H1 (cell line): ENCODE measurements at regions not wholly inside any gene's neighbourhood (a gene's known extent, or its start where the extent isn't known, plus 50 kb on each side); places are given as distances from the start of the nearest gene placed in this dataset.

ENCODE experiments used
- CEBPB ChIP-seq: IDR thresholded peaks from 2 replicates; pipeline ENCODE4 v1.6.1; 2012; ENCODE audit warnings: low read depth, low read length
- TEAD4 ChIP-seq: IDR thresholded peaks from 2 replicates; pipeline ENCODE4 v1.6.1; 2012; ENCODE audit warnings: low read depth, low read length, inconsistent platforms, mixed read lengths

- TF ChIP-seq TEAD4 (no peak), CEBPB (no peak)
- TF ChIP-seq, all 59 proteins: peak for 0
Measured at GRCh38 chr11:15665368-15665871, 550.7 kb downstream of the INSC start (continued).
